Natural killer cell (primary cell): ENCODE measurements at regions not wholly inside any gene's neighbourhood (a gene's known extent, or its start where the extent isn't known, plus 50 kb on each side); places are given as distances from the start of the nearest gene placed in this dataset.
"Not testable (repeated sequence)": the region's sequence is repeated elsewhere in the genome, so short reads cannot be mapped to it uniquely, and the experiment has no call there.

Experiments
- ATAC-seq, 3 donors: fragments of 150-1000 bp in 2 of 3; fragments of 200-7000 bp in 1 of 3; cut with Tn5 transposase; 1 replicate in 1 of 3; 2 replicates in 2 of 3; pipeline ENCODE4 v1.10.0; 2021; ENCODE audit warnings: mild to moderate bottlenecking in 2 of 3, moderate library complexity in 2 of 3
- DNase-seq, 2 donors: peaks; one replicate each; pipeline versions ENCODE4 v3.0.0 to v3.0.0-alpha.2; 2013 to 2021; ENCODE audit warnings: mixed read lengths in 1 of 2
- H3K27ac ChIP-seq: one replicate; pipeline ENCODE4 v1.5.1; 2013; ENCODE audit warnings: mild to moderate bottlenecking, low read length
- H3K27me3 ChIP-seq: one replicate; pipeline ENCODE4 v1.6.1; 2013; ENCODE audit warnings: low read length; ENCODE audit not compliant: control insufficient read depth, insufficient read depth
- H3K36me3 ChIP-seq: one replicate; pipeline ENCODE4 v1.6.1; 2013; ENCODE audit warnings: low read length; ENCODE audit not compliant: control insufficient read depth, insufficient read depth
- H3K4me1 ChIP-seq: one replicate; pipeline ENCODE4 v1.6.1; 2013; ENCODE audit warnings: low read length; ENCODE audit not compliant: control insufficient read depth, insufficient read depth
- H3K4me3 ChIP-seq: one replicate; pipeline ENCODE4 v1.5.1; 2013; ENCODE audit warnings: low read length
- H3K9me3 ChIP-seq: one replicate; pipeline ENCODE4 v1.6.1; 2013; ENCODE audit warnings: low read length; ENCODE audit not compliant: control insufficient read depth, insufficient read depth
- H3K27ac Mint-ChIP-seq, 2 donors: one replicate each; pipeline ENCODE4 v1.8.0; 2022; ENCODE audit warnings: mild to moderate bottlenecking in 2 of 2, mixed read lengths in 2 of 2, moderate library complexity in 1 of 2
- H3K27me3 Mint-ChIP-seq, 2 donors: one replicate each; pipeline ENCODE4 v1.8.0; 2022; ENCODE audit warnings: low read depth in 2 of 2, mixed read lengths in 2 of 2
- H3K36me3 Mint-ChIP-seq: one replicate; pipeline ENCODE4 v1.8.0; 2022; ENCODE audit warnings: mixed read lengths
- H3K4me1 Mint-ChIP-seq, 2 donors: one replicate each; pipeline ENCODE4 v1.8.0; 2022; ENCODE audit warnings: mixed read lengths in 2 of 2
- H3K4me3 Mint-ChIP-seq: one replicate; pipeline ENCODE4 v1.8.0; 2022; ENCODE audit warnings: mild to moderate bottlenecking, moderate library complexity, mixed read lengths
- H3K9me3 Mint-ChIP-seq, 2 donors: one replicate each; pipeline ENCODE4 v1.8.0; 2022; ENCODE audit warnings: mixed read lengths in 2 of 2
- WGBS: methylation state at CpG from one replicate; pipeline ENCODE4 v1.1.7; 2013; ENCODE audit warnings: missing lambda C conversion rate; ENCODE audit not compliant: insufficient coverage; 5-methylcytosine and 5-hydroxymethylcytosine counted together
- intact Hi-C: fragments of 100-400 bp; cut with micrococcal nuclease; formaldehyde crosslinking; loops from one replicate; pipeline ENCODE4 v1.14.2; 2022
- TF ChIP-seq, protein P1 (sequence below): fragments of 200-600 bp; IDR thresholded peaks from one replicate; pipeline ENCODE4 v1.8.0; 2022; ENCODE audit warnings: antibody characterized with exemption

DNA sequence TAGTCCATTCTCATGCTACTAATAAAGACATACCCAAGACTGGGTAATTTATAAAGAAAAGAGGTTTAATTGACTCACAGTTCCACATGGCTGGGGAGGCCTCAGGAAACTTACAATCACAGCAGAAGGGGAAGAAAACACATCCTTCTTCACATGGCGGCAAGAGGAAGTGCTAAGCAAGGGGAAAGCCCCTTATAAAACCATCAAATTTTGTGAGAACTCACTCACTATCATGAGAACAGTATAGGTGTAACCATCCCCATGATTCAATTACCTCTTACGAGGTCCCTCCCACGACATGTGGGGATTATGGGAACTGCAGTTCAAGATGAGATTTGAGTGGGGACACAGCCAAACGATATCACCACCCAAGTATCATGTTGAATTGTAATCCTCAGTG is 52.7 kb upstream of the FOXO6 start:
- H3K27me3 ChIP-seq, H3K36me3 ChIP-seq, DNase-seq, H3K9me3 Mint-ChIP-seq, H3K4me3 ChIP-seq, intact Hi-C loops, H3K27me3 Mint-ChIP-seq, H3K27ac ChIP-seq: not testable (repeated sequence)
- Mint-ChIP-seq H3K36me3 (peaks cover 16% of the 10 kb centered on the region), H3K27ac (peak overlapping the region; percentile 25 to 74), H3K4me3 (peak overlapping the region; percentile 52), H3K4me1 (peaks cover 64 to 65% of the 10 kb centered on the region in 2 donors)
- WGBS, result 52% methylated on average over 2 of the region's 4 CpGs
- H3K4me1 ChIP-seq, result peaks cover 27% of the 10 kb centered on the region
- peaks cover 16% of the 10 kb centered on the region for H3K9me3 ChIP-seq
- ATAC-seq, result peak; percentile 68 to 71 (median 71)

DNA sequence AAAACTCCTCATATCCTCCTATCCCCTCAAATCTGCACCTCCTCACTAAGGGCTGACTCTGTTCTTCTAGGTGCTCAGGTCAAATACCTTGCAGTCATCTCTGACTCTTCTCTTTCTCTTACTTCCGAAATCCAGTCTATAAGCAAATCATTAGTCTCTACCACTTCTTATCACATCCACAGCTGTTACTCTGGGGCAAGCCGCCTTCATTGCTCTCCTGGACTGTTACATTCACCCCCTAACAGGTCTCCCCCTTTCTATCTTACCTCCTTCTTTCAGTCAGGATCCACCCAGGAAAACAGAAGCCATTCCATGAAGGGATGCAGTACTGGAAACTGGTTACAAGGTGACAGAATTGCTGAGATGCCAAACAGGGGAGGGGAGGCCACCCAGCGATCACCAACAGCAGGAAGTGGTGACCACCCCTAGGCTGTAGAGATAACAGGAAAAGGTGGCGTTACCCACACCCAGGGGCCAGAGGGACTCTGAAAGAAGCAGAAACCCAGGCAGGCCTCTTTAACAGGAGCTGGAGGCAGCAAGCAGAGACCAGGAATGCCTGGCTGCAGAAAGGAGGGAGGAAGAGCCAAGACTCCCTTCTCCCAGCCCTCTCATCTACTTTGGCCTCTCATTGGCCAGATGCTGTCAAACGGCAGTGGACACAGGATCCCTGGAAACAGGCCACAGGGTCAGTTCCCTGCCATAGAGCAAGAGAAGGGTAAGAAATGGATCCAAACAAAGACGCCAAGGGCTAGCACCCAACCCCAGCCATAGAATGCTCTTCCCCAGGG is 55.5 kb upstream of the FOXO6 start:
- no peaks in the 10 kb centered on the region for H3K27me3 ChIP-seq
- Mint-ChIP-seq H3K4me3 (peak overlapping the region; percentile 88), H3K36me3 (peaks cover 29% of the 10 kb centered on the region), H3K4me1 (peaks cover 61 to 62% of the 10 kb centered on the region in 2 donors), H3K27ac (peak overlapping the region; percentile 77 to 82), H3K27me3 (no peaks in the 10 kb centered on the region), H3K9me3 (peaks cover 13 to 16% of the 10 kb centered on the region in 2 donors)
- peaks cover 19% of the 10 kb centered on the region for H3K9me3 ChIP-seq
- intact Hi-C loops, result loop anchor here (1.0 kb wide), 1 partner anchor 56 kb away; the partner anchor contains the start of gene FOXO6
- 39% methylated on average over 5 of the region's 6 CpGs for WGBS
- H3K36me3 ChIP-seq, result no peaks in the 10 kb centered on the region
- ATAC-seq, result peak; percentile 76 to 90 (median 82)
- H3K4me3 ChIP-seq, result peak overlapping the region; percentile 6
- peak overlapping the region; percentile 74 for H3K27ac ChIP-seq
- DNase-seq, result peak in 1 of 2 donors; percentile 52
- peaks cover 27% of the 10 kb centered on the region for H3K4me1 ChIP-seq
- TF ChIP-seq, protein P1, sequence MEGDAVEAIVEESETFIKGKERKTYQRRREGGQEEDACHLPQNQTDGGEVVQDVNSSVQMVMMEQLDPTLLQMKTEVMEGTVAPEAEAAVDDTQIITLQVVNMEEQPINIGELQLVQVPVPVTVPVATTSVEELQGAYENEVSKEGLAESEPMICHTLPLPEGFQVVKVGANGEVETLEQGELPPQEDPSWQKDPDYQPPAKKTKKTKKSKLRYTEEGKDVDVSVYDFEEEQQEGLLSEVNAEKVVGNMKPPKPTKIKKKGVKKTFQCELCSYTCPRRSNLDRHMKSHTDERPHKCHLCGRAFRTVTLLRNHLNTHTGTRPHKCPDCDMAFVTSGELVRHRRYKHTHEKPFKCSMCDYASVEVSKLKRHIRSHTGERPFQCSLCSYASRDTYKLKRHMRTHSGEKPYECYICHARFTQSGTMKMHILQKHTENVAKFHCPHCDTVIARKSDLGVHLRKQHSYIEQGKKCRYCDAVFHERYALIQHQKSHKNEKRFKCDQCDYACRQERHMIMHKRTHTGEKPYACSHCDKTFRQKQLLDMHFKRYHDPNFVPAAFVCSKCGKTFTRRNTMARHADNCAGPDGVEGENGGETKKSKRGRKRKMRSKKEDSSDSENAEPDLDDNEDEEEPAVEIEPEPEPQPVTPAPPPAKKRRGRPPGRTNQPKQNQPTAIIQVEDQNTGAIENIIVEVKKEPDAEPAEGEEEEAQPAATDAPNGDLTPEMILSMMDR, result no peak

DNA sequence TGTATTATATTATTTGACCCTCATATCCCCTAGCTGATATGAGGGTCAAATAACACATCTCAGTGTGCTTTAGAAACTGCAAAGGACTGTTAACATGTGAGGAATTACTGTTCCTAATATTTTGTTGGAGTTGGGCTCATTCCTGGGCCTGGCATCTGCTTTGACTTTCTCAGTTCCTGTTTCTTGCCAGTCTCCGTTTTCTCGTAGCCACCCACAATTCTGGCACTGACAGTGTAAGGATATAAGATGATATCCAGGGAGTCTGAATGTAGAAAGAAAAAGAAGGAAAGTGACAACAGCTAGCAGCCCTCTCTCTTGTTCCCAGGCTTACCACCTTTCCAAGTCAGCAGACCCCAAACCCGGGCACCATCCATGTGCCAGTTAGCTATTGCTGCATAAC is 54.4 kb upstream of the SCMH1 start:
- Histone ChIP-seq H3K36me3 (no peaks in the 10 kb centered on the region), H3K9me3 (peaks cover under 1% of the 10 kb centered on the region), H3K27ac (no peak overlapping the region), H3K4me3 (no peak overlapping the region), H3K27me3 (no peaks in the 10 kb centered on the region), H3K4me1 (no peaks in the 10 kb centered on the region)
- no peaks in the 10 kb centered on the region for H3K9me3 Mint-ChIP-seq
- H3K36me3 Mint-ChIP-seq, result no peaks in the 10 kb centered on the region
- WGBS, result 92% methylated on average over 3 of the region's 3 CpGs
- no peaks in the 10 kb centered on the region for H3K4me1 Mint-ChIP-seq
- TF ChIP-seq, protein P1, result no peak
- H3K27me3 Mint-ChIP-seq, result peaks cover 3 to 5% of the 10 kb centered on the region in 2 donors
- H3K27ac Mint-ChIP-seq, result no peak overlapping the region
- DNase-seq (no peak), ATAC-seq (no peak)
- no peak overlapping the region for H3K4me3 Mint-ChIP-seq
- intact Hi-C loops, result no loop called here

DNA sequence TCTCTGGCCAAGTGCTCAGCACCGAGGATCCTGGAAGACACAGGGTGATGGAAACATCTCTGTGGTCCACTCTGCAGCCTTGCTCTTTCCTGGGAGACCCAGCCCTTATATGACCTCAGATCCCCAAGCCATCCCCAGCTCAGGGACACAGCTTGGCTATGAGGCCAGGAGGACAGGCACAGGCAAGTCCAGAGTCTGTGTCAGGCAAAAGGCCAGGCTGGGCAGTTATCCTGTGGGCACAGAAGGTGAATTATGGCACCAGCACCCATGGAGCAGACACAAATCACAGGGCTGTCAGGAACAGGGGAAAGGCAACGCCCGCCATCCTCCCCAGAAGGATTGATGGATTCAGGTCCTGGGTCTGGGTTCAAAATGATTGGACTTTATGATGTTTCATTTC is 52.1 kb upstream of the SCMH1 start:
- Histone ChIP-seq H3K9me3 (no peaks in the 10 kb centered on the region), H3K4me1 (no peaks in the 10 kb centered on the region), H3K4me3 (no peak overlapping the region), H3K27me3 (no peaks in the 10 kb centered on the region), H3K36me3 (no peaks in the 10 kb centered on the region), H3K27ac (no peak overlapping the region)
- Mint-ChIP-seq H3K4me1 (no peaks in the 10 kb centered on the region), H3K27ac (no peak overlapping the region), H3K9me3 (no peaks in the 10 kb centered on the region), H3K4me3 (no peak overlapping the region), H3K27me3 (peaks cover 14 to 21% of the 10 kb centered on the region in 2 donors), H3K36me3 (no peaks in the 10 kb centered on the region)
- DNase-seq (no peak), ATAC-seq (no peak)
- 80% methylated on average over 3 of the region's 3 CpGs for WGBS
- intact Hi-C loops, result no loop called here
- TF ChIP-seq, protein P1, result no peak
